H1 (cell line): ENCODE measurements at regions not wholly inside any gene's neighbourhood (a gene's known extent, or its start where the extent isn't known, plus 50 kb on each side); places are given as distances from the start of the nearest gene placed in this dataset.

Experiments
- CTCF ChIA-PET: fragments of 300-600 bp; sonication (Branson Sonifier 250); formaldehyde crosslinking; loops from one replicate; lab custom pipeline; 2021; ENCODE audit not compliant: partially characterized antibody; lab: Charles Lee
- POLR2A ChIA-PET: fragments of 300-600 bp; sonication (Branson Sonifier 250); formaldehyde crosslinking; loops from one replicate; lab custom pipeline; 2021; ENCODE audit warnings: inconsistent platforms; ENCODE audit not compliant: partially characterized antibody; lab: Charles Lee
- DNase-seq, 2 experiments: peaks; one replicate each; pipeline versions ENCODE4 v3.0.0 to v3.0.0-alpha.2; 2010 to 2022; ENCODE audit warnings: low spot score in 2 of 2, low read depth in 1 of 2, mixed read lengths in 1 of 2
- FAIRE-seq: peaks from 2 replicates; lab custom pipeline; 2011; peaks lifted over from hg19 to GRCh38; lab: Jason Lieb, UNC
- H2AFZ ChIP-seq: 2 replicates; pipeline ENCODE4 v1.8.1; 2012; ENCODE audit warnings: low read length, inconsistent platforms
- H2AK5ac ChIP-seq: 2 replicates; pipeline ENCODE4 v1.6.1; 2013; ENCODE audit warnings: low read depth, low read length
- H2BK120ac ChIP-seq: replicated peaks from 2 replicates; pipeline ENCODE3; 2013; ENCODE audit warnings: low read depth, low read length, inconsistent platforms
- H2BK12ac ChIP-seq: 2 replicates; pipeline ENCODE4 v1.6.1; 2013; ENCODE audit warnings: low read depth, low read length
- H2BK15ac ChIP-seq: 2 replicates; pipeline ENCODE4 v1.6.1; 2013; ENCODE audit warnings: low read length
- H2BK20ac ChIP-seq: 2 replicates; pipeline ENCODE4 v1.6.1; 2013; ENCODE audit warnings: low read length
- H2BK5ac ChIP-seq: 2 replicates; pipeline ENCODE4 v1.6.1; 2013; ENCODE audit warnings: low read depth, low read length
- H3K14ac ChIP-seq: 2 replicates; pipeline ENCODE4 v1.6.1; 2013; ENCODE audit warnings: inconsistent platforms; ENCODE audit not compliant: insufficient read length
- H3K18ac ChIP-seq: 2 replicates; pipeline ENCODE4 v1.6.1; 2013; ENCODE audit warnings: low read length; ENCODE audit errors: extremely low read depth
- H3K23ac ChIP-seq: 2 replicates; pipeline ENCODE4 v1.6.1; 2013; ENCODE audit warnings: inconsistent platforms; ENCODE audit not compliant: insufficient read length
- H3K23me2 ChIP-seq: 2 replicates; pipeline ENCODE4 v1.6.1; 2013; ENCODE audit warnings: low read depth, low read length
- H3K27ac ChIP-seq: 2 replicates; pipeline ENCODE4 v1.6.1; 2011; ENCODE audit warnings: low read depth, low read length, inconsistent platforms
- H3K27me3 ChIP-seq, 4 experiments: replicated peaks in 1 of 4; 1 replicate in 1 of 4; 2 replicates in 3 of 4; pipeline versions ENCODE4 v1.6.1 to v1.8.1; 2011 to 2013; ENCODE audit warnings: low read length in 3 of 4, mild to moderate bottlenecking in 3 of 4, inconsistent platforms in 2 of 4, mixed read lengths in 2 of 4, moderate library complexity in 1 of 4; ENCODE audit not compliant: control insufficient read depth in 3 of 4, insufficient read depth in 3 of 4; ENCODE audit errors: extremely low read depth in 1 of 4
- H3K36me3 ChIP-seq, 4 experiments: 2 replicates each; pipeline versions ENCODE4 v1.6.1 to v1.8.1; 2011 to 2013; ENCODE audit warnings: mild to moderate bottlenecking in 4 of 4, low read length in 3 of 4, moderate library complexity in 2 of 4, control low read depth in 1 of 4, inconsistent platforms in 1 of 4; ENCODE audit not compliant: insufficient read depth in 4 of 4, control insufficient read depth in 2 of 4
- H3K4ac ChIP-seq: replicated peaks from 2 replicates; pipeline ENCODE3; 2013; ENCODE audit warnings: low read length, low read depth, mixed read lengths, inconsistent platforms; ENCODE audit not compliant: insufficient read length
- H3K4me1 ChIP-seq, 4 experiments: replicated peaks in 1 of 4; 1 replicate in 1 of 4; 2 replicates in 3 of 4; pipeline versions ENCODE4 v1.6.1 to v1.8.1; 2011 to 2013; ENCODE audit warnings: low read length in 3 of 4, inconsistent platforms in 2 of 4, mixed read lengths in 1 of 4; ENCODE audit not compliant: insufficient read depth in 4 of 4, control insufficient read depth in 3 of 4
- H3K4me2 ChIP-seq, 2 experiments: 2 replicates each; pipeline versions ENCODE4 v1.6.1 to v1.8.1; 2011 to 2013; ENCODE audit warnings: low read depth in 2 of 2, low read length in 2 of 2, control low read depth in 1 of 2, inconsistent platforms in 1 of 2, mild to moderate bottlenecking in 1 of 2; ENCODE audit not compliant: insufficient read depth in 1 of 2
- H3K4me3 ChIP-seq, 4 experiments: fragments of 200-600, 300-600 bp in 1 of 4; sonication (generic), shearing (Covaris generic), sonication (Bioruptor Twin) in 1 of 4; 2 replicates each; pipeline versions ENCODE4 v1.5.1 to v1.8.1; 2011 to 2016; ENCODE audit warnings: low read length in 4 of 4, low read depth in 3 of 4, control low read depth in 2 of 4, inconsistent platforms in 2 of 4, mild to moderate bottlenecking in 2 of 4, mixed read lengths in 1 of 4, moderate library complexity in 1 of 4; ENCODE audit not compliant: insufficient read depth in 2 of 4; ENCODE audit errors: extremely low read depth in 1 of 4
- H3K56ac ChIP-seq: replicated peaks from 2 replicates; pipeline ENCODE3; 2013; ENCODE audit warnings: low read depth, mild to moderate bottlenecking, mixed read lengths, low read length, inconsistent platforms; ENCODE audit not compliant: insufficient read length
- H3K79me1 ChIP-seq: 2 replicates; pipeline ENCODE4 v1.6.1; 2013; ENCODE audit warnings: low read depth, low read length, control low read depth
- H3K79me2 ChIP-seq, 2 experiments: 2 replicates each; pipeline versions ENCODE4 v1.6.1 to v1.8.1; 2012 to 2013; ENCODE audit warnings: low read length in 2 of 2, mild to moderate bottlenecking in 2 of 2, inconsistent platforms in 1 of 2; ENCODE audit not compliant: insufficient read depth in 2 of 2, control insufficient read depth in 1 of 2
- H3K9ac ChIP-seq, 4 experiments: replicated peaks in 1 of 4; 1 replicate in 1 of 4; 2 replicates in 3 of 4; pipeline versions ENCODE4 v1.6.1 to v1.8.1; 2011 to 2013; ENCODE audit warnings: low read depth in 3 of 4, low read length in 3 of 4, control low read depth in 2 of 4, mild to moderate bottlenecking in 2 of 4, moderate library complexity in 2 of 4, inconsistent platforms in 1 of 4; ENCODE audit errors: extremely low read depth in 1 of 4
- H3K9me3 ChIP-seq, 2 experiments: 2 replicates each; pipeline versions ENCODE4 v1.6.1 to v1.8.1; 2012 to 2013; ENCODE audit warnings: mild to moderate bottlenecking in 2 of 2, moderate library complexity in 2 of 2, control low read depth in 1 of 2, inconsistent platforms in 1 of 2, low read depth in 1 of 2, low read length in 1 of 2, mixed read lengths in 1 of 2; ENCODE audit not compliant: insufficient read depth in 2 of 2
- H4K20me1 ChIP-seq, 2 experiments: replicated peaks in 1 of 2; 2 replicates each; pipeline versions ENCODE3 to v1.8.1; 2011 to 2013; ENCODE audit warnings: inconsistent platforms in 2 of 2, low read length in 2 of 2, mild to moderate bottlenecking in 1 of 2; ENCODE audit not compliant: insufficient read depth in 2 of 2, control insufficient read depth in 1 of 2
- H4K5ac ChIP-seq: 2 replicates; pipeline ENCODE4 v1.6.1; 2013; ENCODE audit warnings: low read length, low read depth, mixed read lengths, inconsistent platforms; ENCODE audit not compliant: insufficient read length
- H4K8ac ChIP-seq: 2 replicates; pipeline ENCODE4 v1.8.0; 2013; ENCODE audit warnings: mild to moderate bottlenecking, moderate library complexity, low read length, inconsistent platforms; ENCODE audit not compliant: insufficient read depth; ENCODE audit errors: extremely low read depth
- H4K91ac ChIP-seq: replicated peaks from 2 replicates; pipeline ENCODE3; 2013; ENCODE audit warnings: low read length, mixed read lengths, inconsistent platforms; ENCODE audit not compliant: insufficient read length
- HDAC6 ChIP-seq: IDR thresholded peaks from one replicate; pipeline ENCODE4 v1.7.1; 2012; ENCODE audit warnings: low read depth, mild to moderate bottlenecking, inconsistent platforms, low read length, moderate library complexity
- TAF1 ChIP-seq: IDR thresholded peaks from 2 replicates; pipeline ENCODE4 v1.6.1; 2011; ENCODE audit warnings: mild to moderate bottlenecking, low read depth, low read length
- YY1 ChIP-seq: IDR thresholded peaks from 2 replicates; pipeline ENCODE4 v1.6.1; 2011; ENCODE audit warnings: low read depth, mild to moderate bottlenecking, low read length
- WGBS, 2 experiments: shearing (Covaris generic) in 1 of 2; methylation state at CpG; one replicate each; pipeline versions ENCODE4 v1.1.6 to v1.1.7; 2013 to 2015; ENCODE audit warnings: low lambda C conversion rate in 2 of 2, mixed read lengths in 2 of 2, inconsistent platforms in 1 of 2, low coverage in 1 of 2, missing lambda C conversion rate in 1 of 2; ENCODE audit not compliant: insufficient replicate concordance in 2 of 2, insufficient coverage in 1 of 2, insufficient read length in 1 of 2; ENCODE audit errors: extremely low coverage in 1 of 2, missing lambda C conversion rate in 1 of 2; 5-methylcytosine and 5-hydroxymethylcytosine counted together

DNA sequence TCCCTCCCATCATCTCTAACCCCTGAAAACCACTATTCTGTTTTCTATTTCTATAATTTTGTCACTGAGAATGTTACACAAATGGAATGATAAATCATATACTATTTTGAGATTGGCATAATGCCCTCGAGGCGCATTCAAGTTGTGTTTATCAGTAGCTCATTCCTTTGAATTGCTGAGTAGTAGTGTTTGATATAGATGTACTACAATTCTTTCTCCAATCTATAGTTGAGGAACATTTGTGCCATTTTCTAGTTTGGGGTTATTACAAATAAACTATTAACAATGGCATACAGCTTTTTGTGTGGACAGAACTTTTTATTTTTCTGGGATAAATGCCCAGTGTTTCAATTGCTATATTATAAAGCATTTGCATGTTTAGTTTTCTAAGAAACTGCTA, 86.0 kb downstream of the CCR1 start:
- no peaks in the 10 kb centered on the region for H3K9me3 ChIP-seq
- no peak for TF ChIP-seq TAF1
- no peak for TF ChIP-seq HDAC6
- TF ChIP-seq YY1: no peak
- TF ChIP-seq, all 59 proteins: peak for 0
- H3K23ac ChIP-seq: no peak overlapping the region
- no peak overlapping the region for H4K8ac ChIP-seq
- no peak overlapping the region for H4K5ac ChIP-seq
- no peaks in the 10 kb centered on the region for H3K4me1 ChIP-seq
- H3K9ac ChIP-seq: no peak overlapping the region
- H2AK5ac ChIP-seq: no peak overlapping the region
- H4K91ac ChIP-seq: no peak overlapping the region
- FAIRE-seq: no peak
- H3K27ac ChIP-seq: no peak overlapping the region
- H3K56ac ChIP-seq: no peak overlapping the region
- H4K20me1 ChIP-seq: no peaks in the 10 kb centered on the region
- H3K27me3 ChIP-seq: no peaks in the 10 kb centered on the region
- H3K4me3 ChIP-seq: no peak overlapping the region
- H3K79me1 ChIP-seq: no peaks in the 10 kb centered on the region
- no peak overlapping the region for H3K18ac ChIP-seq
- no peaks in the 10 kb centered on the region for H3K79me2 ChIP-seq
- H3K14ac ChIP-seq: no peak overlapping the region
- DNase-seq: no peak
- 96% methylated on average over 2 of the region's 2 CpGs; no CpG with 5 or more reads in 1 of the 2 experiments for WGBS, 2 experiments
- H2BK15ac ChIP-seq: no peak overlapping the region
- H2BK20ac ChIP-seq: no peak overlapping the region
- H2BK12ac ChIP-seq: no peak overlapping the region
- no peak overlapping the region for H3K4me2 ChIP-seq
- H3K36me3 ChIP-seq: no peaks in the 10 kb centered on the region
- H3K4ac ChIP-seq: no peak overlapping the region
- no peak overlapping the region for H2BK120ac ChIP-seq
- no peaks in the 10 kb centered on the region; the same call in 1 of the 2 replicates for H3K23me2 ChIP-seq
- H2AFZ ChIP-seq: no peak overlapping the region
- CTCF ChIA-PET: interaction anchor here (0.7 to 1.3 kb wide), 2 partner anchors 17 to 178 kb away, joined by 3 to 4 read pairs; no protein-coding TSS in a partner anchor
- no peak overlapping the region for H2BK5ac ChIP-seq
- POLR2A ChIA-PET: interaction anchor here (0.5 kb wide), 1 partner anchor 19 kb away, joined by 3 read pairs; no protein-coding TSS in a partner anchor
